ENCODE measurements at regions not wholly inside any gene's neighbourhood (a gene's known extent, or its start where the extent isn't known, plus 50 kb on each side); places are given as distances from the start of the nearest gene placed in this dataset.

- TF ChIP-seq CTCF (IDR thresholded peaks at IDR 0.05) (no peak), EZH2 (IDR thresholded peaks at IDR 0.05) (no peak)
Measured at GRCh38 chr13:110042253-110042950, 256.0 kb upstream of the IRS2 start.

Measured in neural progenitor cell (in vitro differentiated cells).